HG02840 (cell line): ENCODE measurements at regions not wholly inside any gene's neighbourhood (a gene's known extent, or its start where the extent isn't known, plus 50 kb on each side); places are given as distances from the start of the nearest gene placed in this dataset.
"Not testable (repeated sequence)": the region's sequence is repeated elsewhere in the genome, so short reads cannot be mapped to it uniquely, and the experiment has no call there.

Source experiments
- ATAC-seq: cut with Tn5 transposase; IDR thresholded peaks from one replicate; pipeline ENCODE4 v1.9.1; 2021; ENCODE audit warnings: mild to moderate bottlenecking, moderate library complexity, moderate number of reproducible peaks; ENCODE audit not compliant: unreplicated experiment, low FRiP score

DNA sequence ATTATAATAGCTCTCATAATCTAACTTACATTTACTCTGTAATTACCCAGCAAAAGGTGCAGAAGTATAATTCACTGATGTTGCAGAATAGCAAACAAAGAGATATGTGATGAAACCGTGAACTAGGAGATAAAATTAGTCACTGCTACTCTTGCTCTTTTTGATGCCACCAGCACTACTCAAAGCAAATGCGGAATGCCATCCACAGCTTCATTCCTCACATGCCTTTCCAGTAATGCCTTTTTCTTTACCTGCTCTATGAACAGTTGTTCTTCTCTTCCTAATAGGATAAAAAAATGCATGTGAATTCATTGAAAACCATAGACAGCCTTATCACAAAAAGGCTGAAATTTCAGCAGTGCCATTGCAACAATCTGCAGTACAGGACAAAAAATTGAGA, 1129.5 kb downstream of the DIAPH3 start:
- no peak for ATAC-seq

DNA sequence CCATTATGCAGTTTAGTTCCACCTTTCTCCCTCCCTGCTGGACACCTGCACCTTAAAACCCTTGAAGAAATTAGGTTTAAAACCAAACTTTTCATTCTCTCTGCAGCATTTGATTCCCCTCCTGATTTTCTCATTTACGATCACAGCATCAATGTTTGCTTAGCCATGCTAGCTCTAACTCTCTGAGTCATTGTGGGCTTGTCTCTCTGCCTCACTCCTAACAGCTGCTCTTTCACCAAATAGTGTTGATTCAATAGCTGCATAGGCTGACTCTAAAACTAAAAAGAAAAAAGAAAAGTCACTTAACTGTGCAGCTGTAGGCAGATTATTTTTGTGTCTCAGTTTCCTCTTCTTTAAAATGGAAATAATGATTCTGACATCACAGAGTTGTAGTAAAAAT, 1124.9 kb downstream of the DIAPH3 start:
- no peak for ATAC-seq

DNA sequence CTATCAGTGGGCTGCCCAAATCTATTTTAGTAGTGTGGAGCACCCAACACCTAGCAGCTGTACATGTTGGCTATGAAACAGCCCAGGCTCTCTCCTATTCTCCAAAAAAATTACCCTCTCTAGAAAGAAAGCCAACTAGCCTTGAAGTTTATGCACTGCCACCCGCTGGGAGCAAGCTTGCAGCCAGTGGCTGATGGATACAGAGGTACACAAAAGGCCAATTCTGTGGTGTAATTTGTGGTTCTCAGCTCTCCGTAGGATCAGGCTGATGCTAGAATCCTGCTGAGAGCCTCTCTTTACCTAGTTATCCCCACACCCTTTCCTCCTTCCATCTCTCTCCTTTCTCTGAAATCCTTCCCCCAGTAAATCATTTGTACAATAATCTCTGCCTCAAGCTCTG, 1120.7 kb downstream of the DIAPH3 start:
- ATAC-seq, result no peak

DNA sequence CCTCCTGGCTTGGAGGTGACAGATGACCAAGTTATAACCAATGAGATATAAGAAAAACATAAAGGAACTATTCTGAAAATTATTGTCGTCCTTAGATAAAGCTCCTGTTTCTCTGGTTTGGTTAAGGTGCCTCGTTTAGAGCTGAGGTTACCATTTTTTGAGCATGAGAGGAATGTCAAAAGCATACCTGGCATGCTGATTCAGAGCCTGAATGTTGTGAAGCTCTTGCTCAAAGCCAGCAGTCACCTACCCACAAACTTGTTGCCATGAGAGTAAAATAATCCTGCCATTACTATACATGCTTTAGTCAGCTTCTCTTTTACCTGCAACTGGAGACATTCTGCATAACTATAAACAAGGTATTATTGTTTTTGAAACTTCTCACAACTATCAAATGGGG, 1116.2 kb downstream of the DIAPH3 start:
- no peak for ATAC-seq

DNA sequence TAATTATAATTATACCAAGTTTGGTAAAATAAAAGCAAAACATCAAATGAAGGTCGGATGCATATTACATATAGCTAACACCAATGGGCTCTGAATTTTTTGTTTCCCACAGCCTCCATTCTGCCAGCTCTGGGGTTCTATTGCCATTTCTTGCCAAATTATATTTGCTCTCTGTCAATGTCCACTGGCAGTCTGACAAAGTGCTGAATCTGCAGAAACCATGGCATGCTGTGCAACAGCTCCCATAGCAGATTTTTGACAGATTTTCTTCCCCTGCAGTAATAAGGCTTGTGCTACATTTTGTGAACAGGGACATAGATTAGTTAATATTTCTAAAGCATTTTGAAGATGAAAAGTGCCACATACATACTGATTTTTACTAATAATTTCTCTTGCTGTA, 1102.1 kb downstream of the DIAPH3 start:
- ATAC-seq, result no peak

DNA sequence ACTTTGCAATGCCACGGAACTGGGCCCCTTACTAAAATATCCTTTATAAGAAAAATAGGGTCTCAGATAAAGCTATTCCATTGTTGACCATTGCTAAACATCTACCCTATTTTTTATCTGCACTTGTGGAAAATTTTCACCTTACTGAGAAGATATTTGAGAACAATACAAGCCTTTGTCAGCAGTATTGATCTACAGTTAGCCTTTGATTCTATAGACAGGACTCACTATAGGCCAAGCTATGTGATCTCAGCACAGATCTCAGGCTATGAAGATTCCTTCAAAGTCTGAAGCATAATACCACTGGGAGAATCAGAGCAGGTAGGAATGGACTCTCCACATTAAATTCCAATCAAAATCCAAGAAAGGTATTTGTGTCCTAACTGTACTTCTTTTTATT, 1099.7 kb downstream of the DIAPH3 start:
- ATAC-seq, result no peak

DNA sequence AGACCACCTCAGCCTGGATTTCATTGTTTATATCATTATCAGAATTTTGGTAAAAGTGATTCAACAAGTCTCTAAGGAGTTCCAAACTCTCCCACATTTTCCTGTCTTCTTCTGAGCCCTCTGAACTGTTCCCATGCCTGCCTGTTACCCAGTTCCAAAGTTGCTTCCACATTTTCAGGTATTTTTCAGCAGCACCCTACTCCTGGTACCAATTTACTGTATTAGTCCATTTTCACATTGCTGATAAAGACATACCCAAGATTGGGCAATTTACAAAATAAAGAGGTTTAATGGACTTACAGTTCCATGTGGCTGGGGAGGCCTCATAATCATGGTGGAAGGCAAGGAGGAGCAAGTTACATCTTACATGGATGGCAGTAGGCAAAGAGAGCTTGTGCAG, 1087.3 kb downstream of the DIAPH3 start:
- ATAC-seq, result not testable (repeated sequence)

DNA sequence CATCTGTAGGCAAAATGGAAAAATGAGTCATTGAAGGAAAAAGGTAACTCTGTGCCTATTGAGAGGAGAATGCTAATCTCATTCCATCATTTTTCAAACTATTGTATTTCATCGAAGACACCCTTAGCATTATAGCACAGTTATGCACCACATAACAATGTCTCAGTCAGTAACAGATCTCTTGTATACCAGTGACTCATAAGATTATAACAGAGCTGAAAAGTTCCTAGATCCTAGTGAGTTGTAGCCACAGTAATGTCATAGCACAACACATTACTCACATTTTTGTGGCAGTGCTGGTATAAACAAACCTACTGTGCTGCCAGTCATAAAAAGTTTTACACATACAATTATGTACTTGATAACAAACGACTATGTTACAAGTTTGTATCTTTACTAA, 1077.6 kb downstream of the DIAPH3 start:
- no peak for ATAC-seq

DNA sequence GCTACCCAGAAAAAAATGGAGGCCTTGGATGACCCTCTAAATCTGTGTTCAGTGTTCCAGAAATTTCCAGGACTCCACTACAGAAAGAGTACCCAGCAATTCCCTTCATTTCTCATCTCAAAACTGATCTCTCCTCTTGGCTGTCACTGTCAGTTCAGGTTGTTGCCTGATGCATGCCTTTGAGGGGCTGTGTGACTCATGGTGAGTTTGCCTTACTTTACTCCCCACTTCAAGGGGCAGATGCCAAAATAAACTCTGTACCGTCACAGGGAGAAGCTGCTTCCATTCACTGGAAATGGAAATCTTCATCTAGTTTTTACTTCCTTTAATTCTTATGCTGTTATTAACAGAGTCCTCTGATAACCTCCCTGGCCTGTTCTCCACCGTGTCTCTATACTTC, 1075.0 kb downstream of the DIAPH3 start:
- no peak for ATAC-seq

DNA sequence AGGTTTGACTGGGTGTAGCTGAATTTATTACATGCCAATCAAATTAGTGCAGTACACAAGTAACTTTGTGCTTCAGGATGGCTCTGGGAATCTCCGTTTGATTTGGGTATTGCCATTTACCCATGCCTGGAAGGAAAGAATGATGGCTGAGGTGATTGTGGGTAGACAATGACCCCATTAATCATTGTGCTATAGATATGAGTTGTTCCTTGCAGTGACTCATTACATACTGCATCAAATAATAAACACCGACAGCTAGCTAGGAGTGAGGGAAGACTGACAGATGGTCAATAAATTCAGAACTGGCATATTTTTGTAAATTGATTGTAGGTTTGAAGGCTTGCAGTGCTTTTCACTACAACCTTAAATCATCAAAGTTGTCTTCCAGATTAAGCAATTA, 1069.5 kb downstream of the DIAPH3 start:
- ATAC-seq, result no peak

DNA sequence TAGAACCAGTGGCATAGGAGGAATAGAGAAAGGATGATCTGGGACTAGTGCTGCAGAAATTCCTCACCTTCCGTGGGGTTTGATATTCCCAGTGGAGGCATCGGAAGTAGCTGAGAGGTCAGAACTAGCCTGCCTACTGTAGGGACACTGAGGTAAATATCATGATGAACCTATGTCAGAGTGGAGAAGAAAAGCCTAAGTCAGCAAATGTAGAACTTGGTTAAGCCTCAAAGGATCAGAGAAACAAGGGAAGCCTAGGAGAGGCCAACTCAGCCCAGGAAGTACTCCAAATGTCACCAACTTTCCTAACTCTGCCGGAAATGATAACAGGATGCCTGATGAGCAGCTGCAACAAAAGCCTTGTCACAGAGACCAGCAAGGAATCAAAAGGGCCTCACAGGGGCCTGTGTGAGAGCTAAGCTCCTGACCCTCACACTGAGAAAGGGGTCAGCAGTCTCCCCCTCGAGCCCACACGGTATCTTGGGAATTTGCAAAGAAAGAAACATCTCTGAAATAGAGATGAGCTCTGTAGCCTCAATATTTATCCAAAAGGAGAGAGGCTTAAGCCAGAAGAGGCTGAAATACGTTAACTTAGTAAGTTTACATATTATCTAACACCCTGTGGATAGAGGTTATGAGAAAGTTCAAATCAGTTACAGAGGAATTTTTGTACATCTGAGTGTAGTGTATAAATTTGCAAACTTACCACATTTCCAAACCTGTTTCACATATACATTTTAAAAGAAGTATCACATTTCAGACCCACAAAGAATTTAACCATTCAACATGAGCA, 1064.3 kb downstream of the DIAPH3 start:
- ATAC-seq, result no peak

DNA sequence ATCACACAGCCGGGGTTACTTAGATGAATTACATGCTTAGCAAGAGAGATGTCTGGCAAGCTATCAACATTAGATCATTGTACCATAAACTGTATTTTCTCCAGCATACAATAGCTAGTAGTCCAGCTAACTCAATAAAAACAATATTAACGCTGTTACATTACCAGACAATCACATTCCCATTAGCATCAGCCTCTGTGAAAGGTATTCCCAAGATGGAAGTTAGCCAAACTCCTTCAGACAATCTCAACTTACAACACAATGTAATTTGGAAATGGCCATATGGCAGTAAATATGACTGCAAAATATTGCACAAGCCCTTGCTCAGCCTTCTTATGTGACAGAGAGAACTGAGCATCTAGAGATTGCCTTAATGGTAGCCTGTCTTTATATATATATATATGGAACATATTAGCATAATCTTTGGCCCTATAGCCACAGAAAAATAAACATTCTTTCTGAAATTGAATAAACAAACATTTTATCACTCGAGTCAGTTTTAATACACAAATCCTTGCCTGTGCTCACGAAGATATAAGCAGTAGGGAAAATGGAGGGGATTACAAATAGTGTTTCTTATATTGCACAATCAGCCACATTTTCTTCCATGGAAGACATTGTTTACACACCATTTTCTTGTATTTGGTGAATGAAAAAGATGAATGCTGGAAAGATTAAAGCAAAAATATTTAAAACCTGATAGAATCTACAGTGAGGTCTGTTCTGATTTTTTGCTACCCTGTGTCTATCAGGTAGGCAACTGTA, 1060.5 kb downstream of the DIAPH3 start:
- ATAC-seq, result no peak

DNA sequence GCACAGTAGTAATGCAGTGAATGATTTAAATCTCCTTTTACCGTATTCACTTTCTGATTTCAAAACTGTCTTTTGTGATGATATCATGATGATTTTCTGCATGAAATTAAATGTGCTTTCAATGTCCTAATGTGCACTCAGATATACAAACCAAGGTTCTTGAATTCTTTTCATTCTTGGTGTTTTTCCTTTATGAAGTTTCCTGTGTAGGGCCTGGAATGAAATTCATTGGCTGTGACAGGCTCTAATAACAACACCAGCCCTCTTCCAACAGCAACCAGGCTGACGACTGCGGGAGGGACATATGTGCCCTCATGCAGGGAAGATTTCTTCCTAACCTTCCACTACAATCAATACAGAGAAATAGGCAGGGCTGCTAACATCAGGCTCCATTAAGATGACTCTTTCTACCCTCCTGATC, 1052.0 kb downstream of the DIAPH3 start:
- ATAC-seq, result no peak

DNA sequence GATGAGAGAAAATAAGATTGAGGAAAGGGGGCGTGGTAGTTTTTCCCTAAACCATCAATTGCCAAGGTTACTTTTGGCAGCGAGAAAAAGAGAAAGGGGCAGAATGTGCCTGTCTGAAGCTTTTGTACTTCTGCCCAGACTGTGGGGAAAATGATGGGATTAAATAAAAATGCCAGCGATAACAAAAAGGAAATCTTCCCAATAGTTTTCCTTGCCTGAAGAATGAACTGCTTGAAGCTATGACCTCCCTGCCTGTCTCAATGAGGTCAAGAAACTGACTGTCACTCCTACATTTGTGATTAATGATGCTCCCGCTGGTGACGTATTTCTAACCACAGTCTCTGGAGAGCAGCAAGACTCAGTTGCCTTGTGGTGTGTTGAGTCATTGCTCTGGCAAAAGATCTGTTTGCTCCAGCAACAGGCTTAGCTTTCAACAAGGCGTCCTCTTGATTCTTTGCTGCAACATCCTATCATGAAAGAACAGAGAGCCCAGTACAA, 1051.5 kb downstream of the DIAPH3 start:
- no peak for ATAC-seq

DNA sequence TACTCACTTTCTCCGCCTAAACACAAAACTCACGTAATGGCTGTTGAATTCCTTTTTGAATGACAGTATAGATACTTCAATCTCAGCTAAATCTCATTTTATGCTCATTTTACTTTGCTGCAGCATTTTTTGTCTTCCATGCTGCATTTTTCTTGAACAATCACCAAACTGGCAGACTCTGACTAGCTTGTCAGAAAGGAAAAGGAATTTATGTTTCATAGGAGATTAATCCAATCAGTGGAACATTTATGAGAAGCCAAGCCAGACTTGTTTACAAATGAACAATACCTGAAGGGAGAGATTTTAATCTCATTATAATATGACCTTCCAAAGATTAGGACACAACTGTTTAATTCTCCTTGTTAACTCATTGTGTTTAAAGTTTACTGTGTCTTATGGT, 1044.3 kb downstream of the DIAPH3 start:
- no peak for ATAC-seq

DNA sequence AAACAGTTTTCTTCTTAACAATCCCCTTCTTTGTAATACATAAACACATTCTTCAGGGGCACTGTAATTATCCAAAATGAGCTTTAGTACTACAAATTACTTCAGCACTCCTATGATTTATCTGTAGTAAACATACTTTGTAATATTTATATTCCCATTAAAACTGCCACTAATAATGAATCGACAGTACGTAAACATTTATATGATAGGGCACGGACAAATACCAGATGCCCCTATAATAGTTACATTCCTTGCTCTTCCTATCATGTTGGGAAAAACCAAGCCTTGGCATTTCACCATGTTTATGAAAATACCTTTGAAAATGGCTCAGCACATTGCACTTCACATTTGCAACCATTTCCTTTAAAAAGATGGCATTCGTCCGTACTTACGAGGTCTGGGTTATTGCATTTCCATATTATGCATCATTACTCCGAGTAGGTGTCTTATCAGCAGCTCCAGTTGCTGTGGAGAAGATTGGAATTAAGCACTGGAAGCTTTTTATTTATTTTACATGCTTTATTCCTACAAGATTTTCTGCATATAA, 1043.4 kb downstream of the DIAPH3 start:
- ATAC-seq, result no peak

DNA sequence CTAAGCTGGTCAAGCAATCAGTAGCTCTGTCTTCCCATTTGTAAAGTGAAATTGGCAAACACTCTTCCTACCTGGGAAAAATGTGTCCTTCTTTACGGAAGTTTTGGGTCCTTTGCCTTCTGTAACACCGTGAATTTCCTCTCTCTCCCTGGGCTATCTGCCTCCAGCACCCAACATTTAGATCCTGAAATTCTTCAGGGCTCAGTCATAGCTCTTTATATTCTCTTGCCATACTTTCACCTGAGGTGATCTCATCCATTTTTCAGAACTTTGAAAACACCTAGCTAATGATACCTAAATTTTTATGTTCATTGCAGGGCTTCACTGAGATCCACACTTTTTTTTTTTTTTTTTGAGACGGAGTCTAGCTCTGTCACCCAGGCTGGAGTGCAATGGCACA, 1042.2 kb downstream of the DIAPH3 start:
- no peak for ATAC-seq

DNA sequence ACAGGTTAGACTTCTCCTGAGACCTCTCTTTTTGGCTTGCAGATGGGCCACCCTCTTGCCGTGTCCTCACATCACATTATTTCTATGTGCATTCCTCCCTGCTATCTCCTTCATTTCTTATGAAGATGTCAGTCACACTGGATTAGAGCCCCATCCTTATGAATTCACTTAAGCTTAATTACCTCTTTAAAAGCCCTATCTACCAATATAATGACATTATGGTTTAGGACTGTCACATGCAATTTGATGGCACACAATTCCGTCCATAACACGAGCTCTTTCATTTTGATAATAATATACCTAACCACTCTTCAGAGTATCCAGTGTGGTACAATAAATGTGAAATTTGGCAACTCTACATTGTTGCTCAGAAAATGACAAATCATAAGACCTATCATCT, 1037.3 kb downstream of the DIAPH3 start:
- ATAC-seq, result no peak

DNA sequence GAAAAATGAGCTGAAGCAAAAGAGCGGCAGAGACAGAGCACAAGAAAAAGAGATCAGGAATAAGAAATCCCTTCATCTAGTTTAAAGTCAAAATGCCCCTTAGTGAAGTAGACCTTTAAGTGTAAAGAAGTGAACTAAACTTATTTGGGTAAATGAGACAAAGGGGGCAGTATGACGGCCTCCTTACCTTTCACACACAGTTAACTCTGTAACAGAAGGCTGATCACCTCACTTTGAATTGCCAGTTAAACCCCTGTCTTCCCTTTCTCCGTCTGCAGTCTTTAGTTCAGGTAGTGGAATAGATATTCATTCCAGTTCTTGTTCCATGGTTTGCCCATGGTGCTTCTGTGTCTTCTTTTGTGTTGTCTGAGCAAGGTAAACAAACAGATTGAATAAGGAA, 1029.8 kb downstream of the DIAPH3 start:
- no peak for ATAC-seq

DNA sequence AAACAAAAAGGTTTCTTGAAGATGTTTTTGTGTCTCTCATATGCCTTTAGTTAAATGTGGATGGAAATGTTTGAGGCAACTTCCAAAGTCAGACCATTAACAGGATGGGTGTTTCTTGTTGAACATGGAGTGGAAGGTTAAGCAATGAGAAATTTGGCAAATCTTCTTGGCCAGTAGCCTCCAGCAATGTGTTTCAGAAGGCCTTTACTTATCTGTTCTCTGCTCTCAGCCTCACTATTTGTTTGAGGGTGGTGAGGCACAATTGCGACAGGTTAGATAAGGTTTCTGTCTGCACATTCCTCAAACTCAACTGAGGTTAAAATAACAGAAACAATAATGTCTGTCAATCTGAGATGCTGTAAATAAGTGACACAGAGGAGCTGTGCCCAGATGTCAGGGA, 1019.0 kb downstream of the DIAPH3 start:
- no peak for ATAC-seq

DNA sequence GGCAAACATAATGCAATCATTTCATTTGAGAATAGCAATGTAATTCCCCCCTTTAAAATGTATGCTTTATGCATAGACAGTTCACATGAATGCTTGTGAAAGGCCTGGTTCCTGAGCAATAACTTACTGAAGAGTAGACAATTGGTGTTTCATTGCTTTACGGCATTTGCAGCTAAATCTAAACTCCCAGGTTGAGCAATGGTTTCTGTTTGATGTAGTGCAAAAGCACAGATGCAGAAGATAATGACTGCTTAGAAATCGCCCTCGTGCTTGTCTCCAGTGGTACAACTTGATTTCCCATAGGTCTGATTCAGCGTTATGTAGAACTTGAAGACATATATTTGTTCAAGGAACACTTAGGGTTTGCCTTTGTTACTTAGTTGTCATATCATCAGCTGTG, 1018.3 kb downstream of the DIAPH3 start:
- no peak for ATAC-seq

DNA sequence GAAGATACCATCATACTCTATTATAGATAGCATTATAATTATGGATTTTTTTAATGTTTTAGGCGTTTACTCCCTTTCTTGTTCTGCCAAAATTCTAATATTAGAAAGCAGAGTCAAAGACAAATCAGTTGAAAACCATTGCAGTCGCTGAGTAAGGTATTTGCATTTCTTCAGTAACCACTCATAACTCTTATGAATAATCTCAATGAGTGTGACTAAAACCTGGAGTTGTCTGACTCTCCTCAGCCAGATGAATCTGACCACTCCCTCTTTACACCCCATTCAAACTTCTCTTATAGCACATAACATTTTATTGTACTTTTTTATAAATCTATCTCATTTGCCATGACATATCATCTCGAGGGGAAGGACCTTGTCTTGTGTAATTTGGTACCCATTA, 1006.5 kb downstream of the DIAPH3 start:
- ATAC-seq, result no peak
